Endothelial cell of umbilical vein (primary cell): ENCODE measurements at regions not wholly inside any gene's neighbourhood (a gene's known extent, or its start where the extent isn't known, plus 50 kb on each side); places are given as distances from the start of the nearest gene placed in this dataset.

ENCODE experiments used
- BruUV-seq: library from RNA; stranded (reverse); fragments of 400-500 nt; replicated peaks from 2 replicates; lab custom pipeline; 2021; lab: Mats Ljungman, UMichigan
- CTCF ChIA-PET: fragments of 300-600, 350-600 bp; sonication (Branson Sonifier 250); formaldehyde crosslinking; loops from one replicate; lab custom pipeline; 2021; ENCODE audit warnings: antibody characterized with exemption, inconsistent platforms; lab: Charles Lee
- POLR2A ChIA-PET: fragments of 300-600, 350-600 bp; sonication (Branson Sonifier 250); formaldehyde crosslinking; loops from one replicate; lab custom pipeline; 2021; ENCODE audit warnings: antibody characterized with exemption, inconsistent platforms; lab: Charles Lee
- DNase-seq: peaks from one replicate; pipeline ENCODE4 v3.0.0-alpha.2; 2011; ENCODE audit warnings: low read depth, low spot score
- FAIRE-seq: peaks from 2 replicates; lab custom pipeline; 2011; peaks lifted over from hg19 to GRCh38; lab: Jason Lieb, UNC
- H2AFZ ChIP-seq: 2 replicates; pipeline ENCODE4 v1.6.0; 2012; ENCODE audit warnings: low read depth, low read length, control low read depth, inconsistent platforms
- H3K27ac ChIP-seq: 2 replicates; pipeline ENCODE4 v1.5.1; 2011; ENCODE audit warnings: low read depth, mild to moderate bottlenecking, control low read depth, low read length, moderate library complexity; ENCODE audit not compliant: insufficient read depth
- H3K27me3 ChIP-seq, 2 experiments: 2 replicates each; pipeline versions ENCODE4 v1.6.0 to v1.6.1; 2011; ENCODE audit warnings: low read length in 2 of 2, mixed read lengths in 1 of 2; ENCODE audit not compliant: control insufficient read depth in 2 of 2, insufficient read depth in 2 of 2
- H3K36me3 ChIP-seq, 2 experiments: 2 replicates in 1 of 2; 3 replicates in 1 of 2; pipeline ENCODE4 v1.5.1; 2011; ENCODE audit warnings: low read length in 2 of 2, mild to moderate bottlenecking in 1 of 2, moderate library complexity in 1 of 2; ENCODE audit not compliant: control insufficient read depth in 2 of 2, insufficient read depth in 2 of 2; ENCODE audit errors: extremely low read depth in 1 of 2
- H3K4me1 ChIP-seq: 3 replicates; pipeline ENCODE4 v1.5.1; 2011; ENCODE audit warnings: mild to moderate bottlenecking, low read length; ENCODE audit not compliant: control insufficient read depth, insufficient read depth; ENCODE audit errors: extremely low read depth
- H3K4me2 ChIP-seq: 2 replicates; pipeline ENCODE4 v1.6.1; 2011; ENCODE audit warnings: low read length, control low read depth, mixed read lengths; ENCODE audit not compliant: insufficient read depth
- H3K4me3 ChIP-seq, 3 experiments: fragments of 200-600 bp in 1 of 3; sonication (generic), shearing (Covaris generic) in 1 of 3; replicated peaks in 1 of 3; 2 replicates each; pipeline ENCODE4 v1.5.1; 2011 to 2016; ENCODE audit warnings: control low read depth in 3 of 3, low read length in 3 of 3, mild to moderate bottlenecking in 2 of 3, inconsistent platforms in 1 of 3, low read depth in 1 of 3, moderate library complexity in 1 of 3; ENCODE audit not compliant: insufficient read depth in 1 of 3
- H3K79me2 ChIP-seq: 2 replicates; pipeline ENCODE4 v1.6.0; 2012; ENCODE audit warnings: low read length, inconsistent platforms; ENCODE audit not compliant: control insufficient read depth, insufficient read depth
- H3K9ac ChIP-seq: replicated peaks from 2 replicates; pipeline ENCODE3; 2011; ENCODE audit warnings: low read length, control low read depth; ENCODE audit not compliant: insufficient read depth; ENCODE audit errors: extremely low read depth
- H3K9me1 ChIP-seq: replicated peaks from 3 replicates; pipeline ENCODE4 v1.6.0; 2011; ENCODE audit warnings: mild to moderate bottlenecking, low read length; ENCODE audit not compliant: control insufficient read depth, insufficient read depth; ENCODE audit errors: extremely low read depth
- H3K9me3 ChIP-seq: replicated peaks from 2 replicates; pipeline ENCODE4 v1.5.1; 2012; ENCODE audit warnings: low read length, inconsistent platforms; ENCODE audit not compliant: control insufficient read depth, insufficient read depth
- H4K20me1 ChIP-seq: replicated peaks from 2 replicates; pipeline ENCODE3; 2011; ENCODE audit warnings: mild to moderate bottlenecking, low read length; ENCODE audit not compliant: control insufficient read depth, insufficient read depth; ENCODE audit errors: extremely low read depth
- CTCF ChIP-seq, 2 donors: IDR thresholded peaks; 1 replicate in 1 of 2; 2 replicates in 1 of 2; pipeline ENCODE4 v1.5.1; 2011; ENCODE audit warnings: low read length in 2 of 2, mild to moderate bottlenecking in 2 of 2, moderate library complexity in 2 of 2, control low read depth in 1 of 2, inconsistent platforms in 1 of 2, low read depth in 1 of 2; ENCODE audit not compliant: insufficient read depth in 1 of 2; ENCODE audit errors: extremely low read depth in 1 of 2
- EZH2 ChIP-seq: IDR thresholded peaks from 2 replicates; pipeline ENCODE4 v1.6.1; 2012; ENCODE audit warnings: borderline replicate concordance, low read depth, mild to moderate bottlenecking, moderate library complexity, low read length, inconsistent platforms; ENCODE audit not compliant: severe bottlenecking
- GATA2 ChIP-seq: IDR thresholded peaks from 2 replicates; pipeline ENCODE4 v1.7.0; 2011; ENCODE audit warnings: low read depth, mild to moderate bottlenecking, moderate library complexity, mixed read lengths, low read length; ENCODE audit not compliant: insufficient read length, insufficient read depth
- JUN ChIP-seq: IDR thresholded peaks from 2 replicates; pipeline ENCODE4 v1.6.1; 2011; ENCODE audit warnings: borderline replicate concordance, low read depth; ENCODE audit not compliant: insufficient read length, insufficient read depth
- MYC ChIP-seq: IDR thresholded peaks from one replicate; pipeline ENCODE4 v1.6.1; 2011; ENCODE audit warnings: mild to moderate bottlenecking, low read depth, low read length
- POLR2A ChIP-seq: IDR thresholded peaks from 2 replicates; pipeline ENCODE4 v1.6.1; 2012; ENCODE audit warnings: low read depth, mild to moderate bottlenecking, control low read depth, low read length
- dilution Hi-C: fragments of 300-500 bp; cut with MboI; formaldehyde crosslinking; loops from one replicate; pipeline ENCODE4 v1.15.0; 2019; ENCODE audit warnings: low sequenced_read_pairs; ENCODE audit not compliant: extremely low pct_ligation_motif_present
- intact Hi-C: fragments of 100-400 bp; cut with micrococcal nuclease; formaldehyde crosslinking; loops from one replicate; pipeline ENCODE4 v1.10.0; 2022

- FAIRE-seq (no peak), DNase-seq (no peak)
- no peak for TF ChIP-seq EZH2
- TF ChIP-seq JUN: no peak
- no peak for TF ChIP-seq CTCF (IDR thresholded peaks at IDR 0.05; ENCODE audit: extremely low read depth in 1 of 2, insufficient read depth in 1 of 2, low read depth in 1 of 2, low read length in 2 of 2)
- TF ChIP-seq POLR2A: no peak
- TF ChIP-seq MYC: no peak
- no peak for TF ChIP-seq GATA2
- POLR2A ChIA-PET: interaction anchor here (0.7 kb wide), 1 partner anchor 76 kb away, joined by 5 read pairs; no protein-coding TSS in a partner anchor
- intact Hi-C loops: no loop called here
- Histone ChIP-seq H3K4me1 (no peaks in the 10 kb centered on the region), H3K9me3 (no peaks in the 10 kb centered on the region), H3K36me3 (no peaks in the 10 kb centered on the region), H3K27ac (no peak overlapping the region), H4K20me1 (no peaks in the 10 kb centered on the region), H3K9me1 (no peaks in the 10 kb centered on the region), H2AFZ (no peak overlapping the region), H3K4me2 (no peak overlapping the region), H3K9ac (no peak overlapping the region), H3K4me3 (no peak overlapping the region), H3K27me3 (no peaks in the 10 kb centered on the region), H3K79me2 (no peaks in the 10 kb centered on the region)
- CTCF ChIA-PET: no interaction called here
- BruUV-seq: no TSS peak
- dilution Hi-C loops: no loop called here
Observed at GRCh38 chr21:16061194-16061593, 331.4 kb downstream of the USP25 start.
